Naive thymus-derived CD4-positive, alpha-beta T cell (primary cell): ENCODE measurements at regions not wholly inside any gene's neighbourhood (a gene's known extent, or its start where the extent isn't known, plus 50 kb on each side); places are given as distances from the start of the nearest gene placed in this dataset.
"Not testable (repeated sequence)": the region's sequence is repeated elsewhere in the genome, so short reads cannot be mapped to it uniquely, and the experiment has no call there.

Source experiments
- ATAC-seq: fragments of 150-1000 bp; cut with Tn5 transposase; 2 replicates; pipeline ENCODE4 v1.10.0; 2021; ENCODE audit warnings: mild to moderate bottlenecking, moderate library complexity
- CTCF ChIA-PET: fragments of 350-600 bp; sonication (Branson Sonifier 250); formaldehyde crosslinking; loops from one replicate; lab custom pipeline; 2021; ENCODE audit warnings: antibody characterized with exemption; lab: Charles Lee
- POLR2A ChIA-PET: fragments of 350-600 bp; sonication (Branson Sonifier 250); formaldehyde crosslinking; loops from one replicate; lab custom pipeline; 2021; ENCODE audit warnings: antibody characterized with exemption, inconsistent platforms; lab: Charles Lee
- DNase-seq, 9 donors: peaks; one replicate each; pipeline versions ENCODE4 v3.0.0 to v3.0.0-alpha.2; 2020 to 2022; ENCODE audit warnings: mixed read lengths in 1 of 9
- H3K27ac ChIP-seq: one replicate; pipeline ENCODE4 v1.7.0; 2013; ENCODE audit warnings: mild to moderate bottlenecking, low read depth, low read length, moderate library complexity
- H3K27me3 ChIP-seq, 2 donors: one replicate each; pipeline ENCODE4 v1.7.0; 2013; ENCODE audit warnings: low read length in 2 of 2, mild to moderate bottlenecking in 2 of 2, moderate library complexity in 2 of 2; ENCODE audit not compliant: control insufficient read depth in 2 of 2, insufficient read depth in 2 of 2
- H3K36me3 ChIP-seq, 3 experiments: 1 replicate in 2 of 3; 2 replicates in 1 of 3; pipeline ENCODE4 v1.7.0; 2013; ENCODE audit warnings: low read length in 3 of 3, mild to moderate bottlenecking in 3 of 3, moderate library complexity in 1 of 3; ENCODE audit not compliant: insufficient read depth in 3 of 3, control insufficient read depth in 2 of 3
- H3K4me1 ChIP-seq, 2 donors: one replicate each; pipeline ENCODE4 v1.7.0; 2013; ENCODE audit warnings: low read length in 2 of 2, mild to moderate bottlenecking in 2 of 2, moderate library complexity in 1 of 2; ENCODE audit not compliant: control insufficient read depth in 2 of 2, insufficient read depth in 2 of 2
- H3K4me3 ChIP-seq: 2 replicates; pipeline ENCODE4 v1.7.0; 2013; ENCODE audit warnings: mild to moderate bottlenecking, low read length
- H3K9me3 ChIP-seq, 3 experiments: 1 replicate in 2 of 3; 2 replicates in 1 of 3; pipeline ENCODE4 v1.7.0; 2013; ENCODE audit warnings: low read length in 3 of 3; ENCODE audit not compliant: control insufficient read depth in 2 of 3
- H3K27ac Mint-ChIP-seq, 9 donors: one replicate each; pipeline ENCODE4 v1.8.0; 2020 to 2022; ENCODE audit warnings: mixed read lengths in 9 of 9, mild to moderate bottlenecking in 8 of 9, moderate library complexity in 5 of 9, inconsistent platforms in 2 of 9
- H3K27me3 Mint-ChIP-seq, 5 donors: one replicate each; pipeline ENCODE4 v1.8.0; 2021 to 2022; ENCODE audit warnings: mixed read lengths in 5 of 5, mild to moderate bottlenecking in 1 of 5
- H3K36me3 Mint-ChIP-seq, 5 donors: one replicate each; pipeline ENCODE4 v1.8.0; 2020 to 2022; ENCODE audit warnings: mixed read lengths in 5 of 5, mild to moderate bottlenecking in 3 of 5, inconsistent platforms in 1 of 5
- H3K4me1 Mint-ChIP-seq, 7 donors: one replicate each; pipeline ENCODE4 v1.8.0; 2020 to 2022; ENCODE audit warnings: mixed read lengths in 7 of 7, mild to moderate bottlenecking in 3 of 7, inconsistent platforms in 1 of 7
- H3K4me3 Mint-ChIP-seq, 10 donors: one replicate each; pipeline ENCODE4 v1.8.0; 2020 to 2022; ENCODE audit warnings: mild to moderate bottlenecking in 10 of 10, mixed read lengths in 10 of 10, moderate library complexity in 6 of 10, inconsistent platforms in 2 of 10
- H3K9me3 Mint-ChIP-seq, 11 donors: one replicate each; pipeline ENCODE4 v1.8.0; 2020 to 2022; ENCODE audit warnings: mixed read lengths in 11 of 11, mild to moderate bottlenecking in 4 of 11, inconsistent platforms in 1 of 11, moderate library complexity in 1 of 11
- intact Hi-C, 2 donors: fragments of 100-400 bp; cut with micrococcal nuclease; formaldehyde crosslinking; loops; one replicate each; pipeline ENCODE4 v1.15.1; 2023

DNA sequence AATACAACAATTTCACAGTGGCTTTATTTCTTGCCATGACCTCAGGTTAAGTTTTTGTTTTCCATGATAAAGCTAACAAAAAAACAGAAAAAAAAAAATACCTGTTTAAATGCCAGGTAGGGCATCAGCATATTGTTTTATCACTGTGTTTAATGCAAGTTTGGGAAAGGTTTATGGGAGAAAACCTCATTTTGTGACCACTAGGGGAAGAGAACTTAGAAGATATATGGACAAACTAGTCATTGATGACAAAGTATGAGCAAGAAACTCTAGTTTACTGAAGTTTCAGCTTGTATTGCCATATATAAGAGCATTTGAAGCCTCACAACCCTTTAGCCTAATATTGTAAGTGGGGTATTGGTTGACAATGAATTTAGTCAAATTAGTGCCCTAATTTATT, 1431.4 kb upstream of the CDH18 start:
- H3K9me3 Mint-ChIP-seq, result peaks cover 0 to 2% (median 0%) of the 10 kb centered on the region in 11 donors
- Histone ChIP-seq H3K36me3 (no peaks in the 10 kb centered on the region), H3K27ac (no peak overlapping the region), H3K27me3 (no peaks in the 10 kb centered on the region), H3K4me3 (no peak overlapping the region), H3K4me1 (no peaks in the 10 kb centered on the region), H3K9me3 (no peaks in the 10 kb centered on the region)
- H3K4me3 Mint-ChIP-seq, result no peak overlapping the region
- DNase-seq (no peak), ATAC-seq (no peak)
- intact Hi-C loops, result no loop called here
- peaks cover 0 to 1% (median 0%) of the 10 kb centered on the region in 7 donors for H3K4me1 Mint-ChIP-seq
- no peaks in the 10 kb centered on the region for H3K36me3 Mint-ChIP-seq
- ChIA-PET CTCF (interaction anchor here (0.6 kb wide), 1 partner anchor 72 kb away, joined by 3 read pairs; no protein-coding TSS in a partner anchor), POLR2A (interaction anchor here (0.6 kb wide), 1 partner anchor 25 kb away, joined by 3 read pairs; no protein-coding TSS in a partner anchor)
- H3K27me3 Mint-ChIP-seq, result peaks cover 0 to 6% (median 0%) of the 10 kb centered on the region in 5 donors
- no peak overlapping the region for H3K27ac Mint-ChIP-seq

DNA sequence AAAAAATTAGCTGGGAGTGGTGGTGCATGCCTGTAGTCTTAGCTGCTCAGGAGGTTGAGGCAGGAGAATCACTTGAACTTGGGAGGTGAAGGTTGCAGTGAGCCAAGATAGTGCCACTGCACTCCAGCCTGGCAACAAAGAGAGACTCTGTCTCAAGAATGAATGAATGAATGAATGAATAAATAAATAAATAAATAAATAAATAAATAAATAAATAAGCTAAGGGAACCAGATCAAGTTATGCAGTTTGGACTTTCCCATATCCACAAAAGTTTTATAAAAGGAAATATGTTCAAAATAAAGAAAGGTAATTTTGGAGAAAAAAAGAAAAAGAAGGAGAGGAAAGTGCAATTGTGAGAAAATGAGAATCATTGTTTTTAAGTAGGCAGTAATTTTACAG, 1414.1 kb upstream of the CDH18 start:
- POLR2A ChIA-PET, H3K27me3 ChIP-seq, H3K9me3 ChIP-seq, ATAC-seq, H3K4me1 Mint-ChIP-seq, H3K36me3 Mint-ChIP-seq, H3K4me3 Mint-ChIP-seq, intact Hi-C loops, H3K27me3 Mint-ChIP-seq, H3K36me3 ChIP-seq, H3K4me1 ChIP-seq, CTCF ChIA-PET, H3K27ac ChIP-seq, H3K27ac Mint-ChIP-seq, DNase-seq, H3K9me3 Mint-ChIP-seq, H3K4me3 ChIP-seq: not testable (repeated sequence)

DNA sequence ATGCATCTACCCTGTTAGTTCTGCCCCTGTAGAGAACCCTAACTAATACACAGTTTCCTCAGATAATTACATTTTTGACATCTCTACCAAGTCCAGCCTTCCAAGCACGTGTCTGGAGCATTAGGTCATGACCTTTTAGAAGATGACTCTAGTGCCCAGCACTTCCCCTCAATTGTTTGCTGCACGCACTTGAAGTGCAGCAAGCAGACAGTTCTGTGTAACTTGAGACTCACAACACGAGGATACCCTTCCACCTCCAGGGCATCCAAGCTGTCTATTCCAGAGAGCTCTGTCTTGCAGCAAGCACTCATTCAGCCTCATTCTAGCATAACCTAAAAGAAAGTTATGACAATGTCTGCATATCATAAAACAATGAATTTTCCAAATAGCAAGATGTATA, 1410.5 kb upstream of the CDH18 start:
- Histone ChIP-seq H3K4me1 (no peaks in the 10 kb centered on the region), H3K27me3 (no peaks in the 10 kb centered on the region), H3K9me3 (no peaks in the 10 kb centered on the region), H3K36me3 (no peaks in the 10 kb centered on the region), H3K27ac (no peak overlapping the region), H3K4me3 (no peak overlapping the region)
- H3K27me3 Mint-ChIP-seq, result no peaks in the 10 kb centered on the region
- CTCF ChIA-PET, result no interaction called here
- no peak for DNase-seq
- H3K9me3 Mint-ChIP-seq, result peaks cover 0 to 4% (median 0%) of the 10 kb centered on the region in 11 donors
- peak overlapping the region in 1 of 9 donors; percentile 41 for H3K27ac Mint-ChIP-seq
- no peak overlapping the region for H3K4me3 Mint-ChIP-seq
- H3K36me3 Mint-ChIP-seq, result no peaks in the 10 kb centered on the region
- intact Hi-C loops, result no loop called here
- no peak for ATAC-seq
- H3K4me1 Mint-ChIP-seq, result no peaks in the 10 kb centered on the region
- POLR2A ChIA-PET, result no interaction called here

DNA sequence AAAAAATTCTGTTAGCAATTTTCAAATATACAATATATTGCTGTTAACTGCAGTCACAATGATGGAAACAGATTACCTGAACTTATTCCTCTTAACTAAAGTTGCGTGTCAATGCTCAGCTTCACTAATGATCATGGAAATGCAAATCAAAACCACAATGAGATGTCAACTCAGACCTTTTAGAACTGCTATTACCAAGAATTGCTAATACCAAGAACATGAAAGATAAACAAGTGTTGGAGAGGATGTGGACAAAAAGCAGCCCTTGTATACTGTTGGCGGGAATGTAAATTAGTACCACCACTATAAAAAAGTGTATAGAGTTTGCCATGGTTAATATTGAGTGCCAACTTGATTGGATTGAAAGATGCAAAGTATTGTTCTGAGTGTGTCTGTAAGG, 1409.7 kb upstream of the CDH18 start:
- H3K27me3 Mint-ChIP-seq, result no peaks in the 10 kb centered on the region
- no peak for DNase-seq
- Histone ChIP-seq H3K27ac (no peak overlapping the region), H3K9me3 (no peaks in the 10 kb centered on the region), H3K4me3 (no peak overlapping the region), H3K36me3 (no peaks in the 10 kb centered on the region), H3K4me1 (no peaks in the 10 kb centered on the region), H3K27me3 (no peaks in the 10 kb centered on the region)
- ChIA-PET CTCF (no interaction called here), POLR2A (no interaction called here)
- H3K4me1 Mint-ChIP-seq, result no peaks in the 10 kb centered on the region
- no peaks in the 10 kb centered on the region for H3K36me3 Mint-ChIP-seq
- no peak for ATAC-seq
- intact Hi-C loops, result no loop called here
- H3K27ac Mint-ChIP-seq, result no peak overlapping the region
- H3K9me3 Mint-ChIP-seq, result peaks cover 0 to 4% (median 0%) of the 10 kb centered on the region in 11 donors
- no peak overlapping the region for H3K4me3 Mint-ChIP-seq

DNA sequence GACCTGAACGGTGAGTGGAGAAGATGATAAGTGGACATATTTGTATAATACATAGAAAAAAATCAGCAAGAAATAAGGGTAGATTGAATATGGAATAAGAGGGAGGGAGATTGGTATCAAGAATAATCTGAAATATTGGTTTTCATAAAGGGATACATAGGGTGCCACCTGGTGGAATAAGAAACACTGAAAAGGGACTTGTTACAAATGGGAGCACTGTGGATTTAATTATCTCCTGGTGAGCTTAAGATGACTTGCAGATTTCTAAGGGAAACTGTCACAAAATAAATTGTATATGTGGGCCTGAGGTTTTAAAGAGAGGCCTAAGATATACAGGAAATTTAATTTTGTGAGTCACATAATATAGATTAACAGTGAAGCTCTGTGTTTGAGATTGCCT, 1403.5 kb upstream of the CDH18 start:
- ChIA-PET POLR2A (interaction anchor here (0.5 kb wide), 1 partner anchor 1099 kb away, joined by 4 read pairs; no protein-coding TSS in a partner anchor), CTCF (no interaction called here)
- intact Hi-C loops, result no loop called here
- no peaks in the 10 kb centered on the region for H3K36me3 Mint-ChIP-seq
- H3K9me3 Mint-ChIP-seq, result peaks cover 0 to 1% (median 0%) of the 10 kb centered on the region in 11 donors
- no peaks in the 10 kb centered on the region for H3K4me1 ChIP-seq
- H3K9me3 ChIP-seq, result no peaks in the 10 kb centered on the region
- H3K4me1 Mint-ChIP-seq, result no peaks in the 10 kb centered on the region
- H3K27me3 ChIP-seq, result no peaks in the 10 kb centered on the region
- DNase-seq, result no peak
- no peak overlapping the region for H3K27ac ChIP-seq
- H3K4me3 ChIP-seq, result no peak overlapping the region
- H3K4me3 Mint-ChIP-seq, result no peak overlapping the region
- ATAC-seq, result no peak
- no peaks in the 10 kb centered on the region for H3K27me3 Mint-ChIP-seq
- no peak overlapping the region for H3K27ac Mint-ChIP-seq
- no peaks in the 10 kb centered on the region for H3K36me3 ChIP-seq

DNA sequence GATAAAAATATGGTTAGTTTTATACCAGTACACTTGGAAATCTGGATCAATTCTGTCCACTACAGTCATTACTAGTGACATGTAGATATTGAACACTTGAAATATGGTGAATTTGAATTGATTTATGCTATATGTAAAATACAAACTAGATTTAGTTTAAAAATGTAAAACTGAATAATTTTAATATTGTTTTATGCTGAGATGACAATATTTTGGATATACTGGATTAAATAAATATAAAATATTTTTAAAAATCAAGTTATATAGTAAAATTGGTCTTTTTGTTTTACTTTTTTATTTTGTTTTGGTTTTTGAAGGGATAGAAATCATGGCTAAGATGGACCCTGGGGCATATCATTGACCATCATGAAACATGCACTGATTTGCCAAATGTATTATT, 1372.8 kb upstream of the CDH18 start:
- POLR2A ChIA-PET, intact Hi-C loops, H3K4me1 Mint-ChIP-seq: not testable (repeated sequence)

DNA sequence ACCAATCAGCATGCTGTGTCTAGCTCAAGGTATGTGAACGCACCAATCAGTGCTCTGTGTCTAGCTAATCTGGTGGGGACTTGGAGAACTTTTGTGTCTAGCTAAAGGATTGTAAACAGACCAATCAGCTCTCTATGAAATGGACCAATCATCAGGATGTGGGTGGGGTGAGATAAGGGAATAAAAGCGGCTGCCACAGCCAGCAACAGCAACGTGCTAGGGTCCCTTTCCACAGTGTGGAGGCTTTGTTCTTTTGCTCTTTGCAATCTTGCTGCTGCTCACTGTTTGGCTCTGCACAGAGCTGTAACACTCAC, 1353.9 kb upstream of the CDH18 start:
- DNase-seq, result peak in 5 of 9 donors; percentile 2 to 33 (median 10)
- H3K4me3 ChIP-seq, H3K27ac ChIP-seq, H3K27me3 Mint-ChIP-seq, H3K9me3 Mint-ChIP-seq, H3K9me3 ChIP-seq, H3K36me3 Mint-ChIP-seq, CTCF ChIA-PET, H3K36me3 ChIP-seq, H3K27me3 ChIP-seq, intact Hi-C loops, H3K4me1 ChIP-seq, H3K4me1 Mint-ChIP-seq, POLR2A ChIA-PET: not testable (repeated sequence)
- peak; percentile 49 for ATAC-seq
- peak overlapping the region in 9 of 10 donors; percentile 2 to 75 (median 57) for H3K4me3 Mint-ChIP-seq
- peak overlapping the region in 2 of 9 donors; percentile 40 to 48 for H3K27ac Mint-ChIP-seq

More for the DNA sequence above, 1372.8 kb upstream of the CDH18 start:
- H3K4me3 Mint-ChIP-seq, H3K27me3 ChIP-seq, H3K9me3 ChIP-seq, H3K4me1 ChIP-seq, CTCF ChIA-PET, H3K36me3 Mint-ChIP-seq, H3K27me3 Mint-ChIP-seq, H3K4me3 ChIP-seq, H3K27ac Mint-ChIP-seq, H3K9me3 Mint-ChIP-seq, ATAC-seq, H3K36me3 ChIP-seq, H3K27ac ChIP-seq, DNase-seq: not testable (repeated sequence)
